Ectodermal cell (in vitro differentiated cells): ENCODE measurements at regions not wholly inside any gene's neighbourhood (a gene's known extent, or its start where the extent isn't known, plus 50 kb on each side); places are given as distances from the start of the nearest gene placed in this dataset.

Experiments
- H3K27ac ChIP-seq: 2 replicates; pipeline ENCODE4 v1.7.0; 2013; ENCODE audit warnings: mild to moderate bottlenecking, low read depth, low read length; ENCODE audit not compliant: insufficient read depth, poor library complexity, severe bottlenecking
- H3K27me3 ChIP-seq: 2 replicates; pipeline ENCODE4 v1.7.0; 2013; ENCODE audit warnings: mild to moderate bottlenecking, low read length; ENCODE audit not compliant: insufficient read depth, control insufficient read depth, poor library complexity, severe bottlenecking
- H3K36me3 ChIP-seq: one replicate; pipeline ENCODE4 v1.7.0; 2013; ENCODE audit warnings: low read length; ENCODE audit not compliant: control insufficient read depth, insufficient read depth
- H3K4me1 ChIP-seq: one replicate; pipeline ENCODE4 v1.7.0; 2013; ENCODE audit warnings: low read length; ENCODE audit not compliant: control insufficient read depth, insufficient read depth
- H3K4me3 ChIP-seq: 2 replicates; pipeline ENCODE4 v1.7.0; 2013; ENCODE audit warnings: low read depth, low read length, control low read depth; ENCODE audit not compliant: insufficient read depth
- H3K9me3 ChIP-seq: 2 replicates; pipeline ENCODE4 v1.7.0; 2013; ENCODE audit warnings: mild to moderate bottlenecking, low read length, moderate library complexity; ENCODE audit not compliant: control insufficient read depth
- WGBS, 2 experiments: methylation state at CpG; one replicate each; pipeline ENCODE4 v1.1.7; 2013; ENCODE audit warnings: missing lambda C conversion rate in 2 of 2; 5-methylcytosine and 5-hydroxymethylcytosine counted together

GRCh38 chr6:156650896-156651390 is 126.2 kb upstream of the ARID1B start:
- 86 to 89% methylated on average over 4 of the region's 4 CpGs for WGBS, 2 experiments
- no peaks in the 10 kb centered on the region for H3K36me3 ChIP-seq
- H3K9me3 ChIP-seq = no peaks in the 10 kb centered on the region
- H3K4me1 ChIP-seq = peaks cover 7% of the 10 kb centered on the region
- H3K27ac ChIP-seq = no peak overlapping the region
- H3K4me3 ChIP-seq = no peak overlapping the region
- no peaks in the 10 kb centered on the region for H3K27me3 ChIP-seq

GRCh38 chr6:156648616-156649015 is 128.6 kb upstream of the ARID1B start:
- 83 to 88% methylated on average over 6 of the region's 6 CpGs for WGBS, 2 experiments
- no peak overlapping the region for H3K4me3 ChIP-seq
- no peaks in the 10 kb centered on the region for H3K27me3 ChIP-seq
- no peak overlapping the region for H3K27ac ChIP-seq
- H3K36me3 ChIP-seq = no peaks in the 10 kb centered on the region
- H3K4me1 ChIP-seq = no peaks in the 10 kb centered on the region
- no peaks in the 10 kb centered on the region for H3K9me3 ChIP-seq

- no peaks in the 10 kb centered on the region for H3K4me1 ChIP-seq
- no peaks in the 10 kb centered on the region for H3K36me3 ChIP-seq
- H3K9me3 ChIP-seq = no peaks in the 10 kb centered on the region
- H3K27me3 ChIP-seq = no peaks in the 10 kb centered on the region
- no peak overlapping the region for H3K4me3 ChIP-seq
- no peak overlapping the region for H3K27ac ChIP-seq
- WGBS, 2 experiments = 75 to 90% methylated on average over 7 of the region's 7 CpGs
These were observed 129.2 kb upstream of the ARID1B start for GRCh38 chr6:156647991-156648390.

GRCh38 chr6:156647140-156647784 is 129.9 kb upstream of the ARID1B start:
- Histone ChIP-seq H3K9me3 (no peaks in the 10 kb centered on the region), H3K36me3 (no peaks in the 10 kb centered on the region), H3K4me3 (no peak overlapping the region), H3K27me3 (no peaks in the 10 kb centered on the region), H3K27ac (no peak overlapping the region), H3K4me1 (no peaks in the 10 kb centered on the region)
- 90 to 95% methylated on average over 9 of the region's 9 CpGs for WGBS, 2 experiments

GRCh38 chr6:156646496-156646895 is 130.7 kb upstream of the ARID1B start:
- WGBS, 2 experiments = 93 to 94% methylated on average over 6 of the region's 6 CpGs
- H3K9me3 ChIP-seq = no peaks in the 10 kb centered on the region
- no peak overlapping the region for H3K4me3 ChIP-seq
- H3K36me3 ChIP-seq = no peaks in the 10 kb centered on the region
- no peaks in the 10 kb centered on the region for H3K27me3 ChIP-seq
- no peaks in the 10 kb centered on the region for H3K4me1 ChIP-seq
- H3K27ac ChIP-seq = no peak overlapping the region

- no peaks in the 10 kb centered on the region for H3K4me1 ChIP-seq
- H3K36me3 ChIP-seq = no peaks in the 10 kb centered on the region
- WGBS, 2 experiments = 95% methylated on average over 5 of the region's 5 CpGs
- H3K27me3 ChIP-seq = no peaks in the 10 kb centered on the region
- H3K9me3 ChIP-seq = no peaks in the 10 kb centered on the region
- H3K4me3 ChIP-seq = no peak overlapping the region
- no peak overlapping the region for H3K27ac ChIP-seq
These were observed 132.1 kb upstream of the ARID1B start for GRCh38 chr6:156645097-156645496.

GRCh38 chr6:156639009-156639721 is 138.0 kb upstream of the ARID1B start:
- 90 to 97% methylated on average over 8 to 12 of the region's 12 CpGs for WGBS, 2 experiments
- no peaks in the 10 kb centered on the region for H3K27me3 ChIP-seq
- no peak overlapping the region for H3K27ac ChIP-seq
- H3K36me3 ChIP-seq = no peaks in the 10 kb centered on the region
- no peaks in the 10 kb centered on the region for H3K9me3 ChIP-seq
- H3K4me3 ChIP-seq = no peak overlapping the region
- no peaks in the 10 kb centered on the region for H3K4me1 ChIP-seq

GRCh38 chr6:156638581-156638980 is 138.6 kb upstream of the ARID1B start:
- Histone ChIP-seq H3K4me3 (no peak overlapping the region), H3K36me3 (no peaks in the 10 kb centered on the region), H3K27me3 (no peaks in the 10 kb centered on the region), H3K4me1 (no peaks in the 10 kb centered on the region), H3K9me3 (no peaks in the 10 kb centered on the region), H3K27ac (no peak overlapping the region)
- WGBS, 2 experiments = 87 to 94% methylated on average over 2 of the region's 2 CpGs

- H3K4me3 ChIP-seq = no peak overlapping the region
- no peaks in the 10 kb centered on the region for H3K9me3 ChIP-seq
- no peaks in the 10 kb centered on the region for H3K27me3 ChIP-seq
- no peak overlapping the region for H3K27ac ChIP-seq
- H3K4me1 ChIP-seq = no peaks in the 10 kb centered on the region
- H3K36me3 ChIP-seq = no peaks in the 10 kb centered on the region
- 94% methylated on average over 9 of the region's 9 CpGs for WGBS, 2 experiments
These were observed 142.2 kb upstream of the ARID1B start for GRCh38 chr6:156634951-156635371.

GRCh38 chr6:156634048-156634447 is 143.1 kb upstream of the ARID1B start:
- H3K4me3 ChIP-seq = no peak overlapping the region
- 94 to 97% methylated on average over 4 of the region's 4 CpGs for WGBS, 2 experiments
- H3K27me3 ChIP-seq = no peaks in the 10 kb centered on the region
- H3K9me3 ChIP-seq = no peaks in the 10 kb centered on the region
- H3K36me3 ChIP-seq = no peaks in the 10 kb centered on the region
- H3K27ac ChIP-seq = no peak overlapping the region
- H3K4me1 ChIP-seq = no peaks in the 10 kb centered on the region
